AG04449 (cell line): ENCODE measurements at regions not wholly inside any gene's neighbourhood (a gene's known extent, or its start where the extent isn't known, plus 50 kb on each side); places are given as distances from the start of the nearest gene placed in this dataset.

Source experiments
- CTCF ChIA-PET: fragments of 350-600 bp; formaldehyde crosslinking; extraction: SDS; loops from one replicate; lab custom pipeline; 2021; ENCODE audit warnings: antibody characterized with exemption; lab: Yijun Ruan, JAX
- POLR2A ChIA-PET: fragments of 400-600, 350-600 bp; formaldehyde crosslinking; extraction: SDS; loops from one replicate; lab custom pipeline; 2020; ENCODE audit warnings: antibody characterized with exemption, inconsistent platforms; lab: Yijun Ruan, JAX
- DNase-seq: peaks from one replicate; pipeline ENCODE4 v3.0.0-alpha.2; 2010; ENCODE audit warnings: low read depth, low spot score
- H3K4me3 ChIP-seq: 2 replicates; pipeline ENCODE4 v1.5.1; 2011; ENCODE audit warnings: low read depth, mild to moderate bottlenecking, control low read depth, low read length
- TF ChIP-seq, protein P1 (sequence below): IDR thresholded peaks from one replicate; pipeline ENCODE4 v1.5.1; 2011; ENCODE audit warnings: mild to moderate bottlenecking, moderate library complexity, low read length, control low read depth, inconsistent platforms; ENCODE audit not compliant: insufficient read depth; ENCODE audit errors: missing control alignments

DNA sequence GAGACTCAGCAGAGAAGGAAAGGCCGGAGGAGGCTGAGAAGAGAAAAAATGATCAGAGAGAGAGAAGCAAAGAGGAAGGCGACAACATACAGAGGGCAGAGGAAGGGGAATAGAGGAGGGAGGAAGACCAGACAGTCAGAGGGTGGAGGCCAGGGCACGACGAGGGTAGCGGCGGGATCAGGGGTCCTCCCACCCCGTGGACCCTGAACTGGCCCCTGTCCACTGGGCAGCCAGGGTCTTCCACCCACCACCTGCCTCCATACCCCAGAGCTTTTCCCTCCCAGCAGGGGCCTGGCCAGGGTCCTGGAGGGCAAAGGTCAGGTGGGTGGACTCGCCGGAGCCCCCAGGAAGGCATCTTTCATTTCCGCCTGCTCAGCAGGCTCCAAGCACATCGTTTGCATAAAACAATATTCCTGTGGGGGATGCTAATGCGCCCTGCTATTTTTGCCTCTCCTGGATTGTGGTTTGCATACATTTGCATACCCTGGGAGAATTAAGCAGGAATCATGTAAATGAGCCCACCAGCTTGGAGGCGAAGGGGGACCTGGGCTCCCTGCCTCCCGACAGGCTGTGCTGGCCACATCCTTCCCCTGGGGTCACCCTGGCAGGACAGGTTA is 394.1 kb downstream of the MN1 start:
- POLR2A ChIA-PET = no interaction called here
- no peak overlapping the region for H3K4me3 ChIP-seq

GRCh38 chr22:27408068-27408467 is 393.5 kb downstream of the MN1 start:
- no peak overlapping the region for H3K4me3 ChIP-seq
- ChIA-PET POLR2A (no interaction called here), CTCF (interaction anchor here (1.2 kb wide), 1 partner anchor 396 kb away, joined by 3 read pairs; no protein-coding TSS in a partner anchor)
- DNase-seq = no peak
- TF ChIP-seq, protein P1, sequence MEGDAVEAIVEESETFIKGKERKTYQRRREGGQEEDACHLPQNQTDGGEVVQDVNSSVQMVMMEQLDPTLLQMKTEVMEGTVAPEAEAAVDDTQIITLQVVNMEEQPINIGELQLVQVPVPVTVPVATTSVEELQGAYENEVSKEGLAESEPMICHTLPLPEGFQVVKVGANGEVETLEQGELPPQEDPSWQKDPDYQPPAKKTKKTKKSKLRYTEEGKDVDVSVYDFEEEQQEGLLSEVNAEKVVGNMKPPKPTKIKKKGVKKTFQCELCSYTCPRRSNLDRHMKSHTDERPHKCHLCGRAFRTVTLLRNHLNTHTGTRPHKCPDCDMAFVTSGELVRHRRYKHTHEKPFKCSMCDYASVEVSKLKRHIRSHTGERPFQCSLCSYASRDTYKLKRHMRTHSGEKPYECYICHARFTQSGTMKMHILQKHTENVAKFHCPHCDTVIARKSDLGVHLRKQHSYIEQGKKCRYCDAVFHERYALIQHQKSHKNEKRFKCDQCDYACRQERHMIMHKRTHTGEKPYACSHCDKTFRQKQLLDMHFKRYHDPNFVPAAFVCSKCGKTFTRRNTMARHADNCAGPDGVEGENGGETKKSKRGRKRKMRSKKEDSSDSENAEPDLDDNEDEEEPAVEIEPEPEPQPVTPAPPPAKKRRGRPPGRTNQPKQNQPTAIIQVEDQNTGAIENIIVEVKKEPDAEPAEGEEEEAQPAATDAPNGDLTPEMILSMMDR = no peak

More for the DNA sequence above, 394.1 kb downstream of the MN1 start:
- no peak for DNase-seq
- CTCF ChIA-PET = interaction anchor here (1.2 kb wide), 1 partner anchor 397 kb away, joined by 3 read pairs; no protein-coding TSS in a partner anchor
- TF ChIP-seq, protein P1 = no peak

DNA sequence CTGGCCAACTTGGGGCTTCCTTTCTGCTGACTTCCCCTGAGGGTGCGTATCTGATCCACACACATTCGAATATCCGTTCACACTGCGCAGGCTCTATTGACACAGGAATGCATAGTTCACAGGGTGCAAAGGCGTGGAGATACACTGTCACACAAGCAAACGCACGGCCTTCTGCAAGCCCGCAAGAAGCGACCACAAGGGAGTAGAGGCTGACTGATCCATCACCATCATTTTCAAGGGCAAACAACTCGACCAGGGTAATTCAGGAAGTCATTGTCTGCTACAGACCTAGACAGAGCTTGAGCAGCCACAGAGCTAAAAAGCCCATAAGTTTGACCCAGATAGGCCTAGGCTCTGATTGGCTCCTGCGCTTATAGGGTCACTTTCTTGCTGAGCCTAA is 392.3 kb downstream of the MN1 start:
- H3K4me3 ChIP-seq = no peak overlapping the region
- POLR2A ChIA-PET = no interaction called here
- CTCF ChIA-PET = interaction anchor here (1.5 kb wide), 1 partner anchor 395 kb away, joined by 3 read pairs; no protein-coding TSS in a partner anchor
- DNase-seq = no peak
- TF ChIP-seq, protein P1 = no peak

DNA sequence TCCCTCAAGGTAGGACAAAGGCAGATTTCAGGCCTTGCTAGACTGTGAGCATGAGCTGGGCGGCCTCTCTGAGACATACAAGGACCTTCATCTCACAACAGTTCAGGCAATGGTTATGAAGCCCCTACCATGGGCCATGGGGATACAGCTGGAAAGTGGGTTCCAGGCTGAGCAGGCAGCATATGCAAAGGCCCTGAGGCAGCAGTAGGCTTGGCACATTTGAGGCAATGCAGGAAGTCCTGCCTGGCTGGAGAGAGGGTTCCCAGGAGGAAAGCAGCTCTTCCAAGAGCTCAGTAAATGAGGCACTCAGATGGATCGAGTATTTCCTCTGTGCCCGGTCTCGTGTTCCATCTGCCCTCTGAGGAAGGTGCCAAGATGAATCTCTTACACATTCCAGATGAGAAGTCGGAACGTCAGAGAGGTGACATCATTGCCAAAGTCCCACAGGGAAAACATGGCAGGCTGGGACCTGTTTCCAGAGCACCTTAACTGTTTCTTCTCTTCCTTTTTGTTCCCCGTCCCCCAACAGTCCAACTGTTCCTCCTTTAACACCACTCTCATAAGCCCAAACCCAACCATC is 388.6 kb downstream of the MN1 start:
- no peak overlapping the region for H3K4me3 ChIP-seq
- TF ChIP-seq, protein P1 = no peak
- ChIA-PET CTCF (interaction anchor here (4.0 kb wide), 1 partner anchor 8 kb away, joined by 32 read pairs; no protein-coding TSS in a partner anchor), POLR2A (no interaction called here)
- no peak for DNase-seq

GRCh38 chr22:27413702-27414101 is 387.9 kb downstream of the MN1 start:
- ChIA-PET POLR2A (no interaction called here), CTCF (interaction anchor here (0.9 to 4.0 kb wide), 2 partner anchors 8 to 734 kb away, joined by 3 to 32 read pairs; no protein-coding TSS in a partner anchor)
- TF ChIP-seq, protein P1 = no peak
- DNase-seq = no peak
- H3K4me3 ChIP-seq = no peak overlapping the region
